Right lobe of liver (tissue), 4 donors: ENCODE measurements at regions not wholly inside any gene's neighbourhood (a gene's known extent, or its start where the extent isn't known, plus 50 kb on each side); places are given as distances from the start of the nearest gene placed in this dataset.

Experiments used
- CTCF ChIP-seq, 4 donors: fragments of 200-600 bp in 3 of 4; fragments of 450-650 bp in 1 of 4; IDR thresholded peaks; one replicate each; pipeline versions ENCODE4 v1.5.1 to v1.8.0; 2016 to 2022; ENCODE audit warnings: antibody characterized with exemption in 4 of 4, mild to moderate bottlenecking in 2 of 4
- POLR2A ChIP-seq: fragments of 450-650 bp; IDR thresholded peaks from one replicate; pipeline ENCODE4 v1.6.1; 2017; ENCODE audit warnings: antibody characterized with exemption, mild to moderate bottlenecking
- donor health status: DM: no; HTN: no; CAD: no.
- donor health status: DM: no; HTN: no; CAD: no.
- donor health status: DM: no; HTN: yes; CAD: no.

- TF ChIP-seq POLR2A (no peak), CTCF (IDR thresholded peaks at IDR 0.05) (no peak)
Measured at GRCh38 chr9:81083854-81084512, 605.4 kb downstream of the TLE1 start.
